ENCODE measurements at regions not wholly inside any gene's neighbourhood (a gene's known extent, or its start where the extent isn't known, plus 50 kb on each side); places are given as distances from the start of the nearest gene placed in this dataset.
"Not testable (repeated sequence)": the region's sequence is repeated elsewhere in the genome, so short reads cannot be mapped to it uniquely, and the experiment has no call there.

- no peaks in the 10 kb centered on the region for H3K36me3 ChIP-seq (replicated peaks; ENCODE audit: control insufficient read depth, insufficient read depth, low read length)
- no peak for DNase-seq
- no peak overlapping the region for H3K4me3 ChIP-seq (ENCODE audit: insufficient read depth, low read depth, low read length)
- H3K27me3 ChIP-seq (ENCODE audit: control insufficient read depth, insufficient read depth, low read length) = no peaks in the 10 kb centered on the region
Observed at GRCh38 chr12:68434391-68435298, 102.5 kb upstream of the MDM1 start.

GRCh38 chr12:68435299-68435637, 103.1 kb upstream of the MDM1 start:
- no peak overlapping the region for H3K4me3 ChIP-seq (ENCODE audit: insufficient read depth, low read depth, low read length)
- H3K36me3 ChIP-seq (replicated peaks; ENCODE audit: control insufficient read depth, insufficient read depth, low read length) = no peaks in the 10 kb centered on the region
- H3K27me3 ChIP-seq (ENCODE audit: control insufficient read depth, insufficient read depth, low read length) = no peaks in the 10 kb centered on the region
- DNase-seq = no peak

DNA sequence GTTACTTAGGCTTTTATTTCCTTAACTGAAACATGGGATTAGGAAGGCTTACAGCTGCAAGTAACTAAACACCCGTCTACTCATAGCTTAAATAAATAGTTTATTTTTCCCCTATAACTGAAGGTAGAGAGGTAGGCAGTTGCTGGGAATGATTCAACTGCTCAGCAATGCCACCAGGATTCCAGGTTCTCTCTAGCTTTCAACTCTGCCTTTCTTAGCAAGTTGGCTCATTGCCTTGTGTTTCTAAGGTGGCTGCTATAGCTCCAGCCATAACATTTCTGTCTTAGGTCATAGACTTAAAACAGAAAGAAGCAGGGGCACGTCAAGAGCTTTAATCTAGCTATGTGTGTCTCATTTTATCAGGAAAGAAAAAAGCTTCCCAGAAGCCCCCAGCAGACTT, 103.7 kb upstream of the MDM1 start:
- H3K4me3 ChIP-seq (ENCODE audit: insufficient read depth, low read depth, low read length) = no peak overlapping the region
- no peak for DNase-seq
- no peaks in the 10 kb centered on the region for H3K36me3 ChIP-seq (replicated peaks; ENCODE audit: control insufficient read depth, insufficient read depth, low read length)
- no peaks in the 10 kb centered on the region for H3K27me3 ChIP-seq (ENCODE audit: control insufficient read depth, insufficient read depth, low read length)

DNA sequence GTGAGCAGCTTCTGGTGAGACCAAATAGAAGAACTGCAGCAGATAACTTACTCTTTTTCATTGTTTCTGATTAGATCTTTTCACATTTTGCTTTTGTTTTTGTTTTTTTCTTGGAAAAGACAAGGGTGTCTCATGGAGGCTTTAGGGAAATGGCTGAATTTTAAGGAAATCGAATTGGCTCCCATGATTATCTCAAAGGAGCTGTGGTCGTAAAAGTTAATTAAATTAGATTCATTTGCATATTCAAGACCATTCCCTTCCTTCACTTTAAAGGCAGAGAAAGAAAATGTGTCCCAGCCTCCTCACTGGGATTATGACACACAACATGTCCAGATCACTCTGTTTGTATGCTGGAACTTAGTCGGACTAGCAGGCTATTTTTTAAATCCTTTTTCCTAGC, 106.4 kb upstream of the MDM1 start:
- no peak for DNase-seq
- no peaks in the 10 kb centered on the region for H3K36me3 ChIP-seq (replicated peaks; ENCODE audit: control insufficient read depth, insufficient read depth, low read length)
- no peaks in the 10 kb centered on the region for H3K27me3 ChIP-seq (ENCODE audit: control insufficient read depth, insufficient read depth, low read length)
- H3K4me3 ChIP-seq (ENCODE audit: insufficient read depth, low read depth, low read length) = no peak overlapping the region

GRCh38 chr12:68439368-68440045, 107.3 kb upstream of the MDM1 start:
- H3K36me3 ChIP-seq (replicated peaks; ENCODE audit: control insufficient read depth, insufficient read depth, low read length) = no peaks in the 10 kb centered on the region

DNA sequence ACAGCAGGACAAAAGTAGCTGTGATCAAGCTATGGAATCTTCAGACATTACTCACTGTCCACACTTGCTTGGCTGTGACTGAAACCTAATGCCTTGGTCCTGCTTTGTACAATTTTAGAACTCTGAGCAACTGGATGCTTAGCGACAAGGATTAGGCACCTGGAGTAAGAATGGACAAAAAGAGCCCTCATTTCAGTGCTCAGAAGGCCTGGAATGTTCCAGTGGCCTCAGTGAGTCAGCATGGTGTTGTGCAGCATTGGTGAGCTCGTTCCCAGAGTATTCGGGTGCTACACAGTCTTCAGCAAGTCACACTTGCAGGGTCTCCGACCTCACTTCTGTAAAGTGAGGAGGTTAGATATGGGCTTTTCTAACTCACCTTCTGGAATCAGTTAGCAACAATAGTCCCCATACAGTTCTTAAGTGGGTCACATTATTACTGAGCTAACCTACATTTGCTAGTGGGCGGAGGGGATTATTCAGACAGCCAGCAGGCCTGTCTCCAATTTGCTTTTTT, 108.0 kb upstream of the MDM1 start:
- H3K36me3 ChIP-seq (replicated peaks; ENCODE audit: control insufficient read depth, insufficient read depth, low read length) = no peaks in the 10 kb centered on the region
- no peaks in the 10 kb centered on the region for H3K27me3 ChIP-seq (ENCODE audit: control insufficient read depth, insufficient read depth, low read length)
- no peak overlapping the region for H3K4me3 ChIP-seq (ENCODE audit: insufficient read depth, low read depth, low read length)
- no peak for DNase-seq

More at GRCh38 chr12:68439368-68440045, 107.3 kb upstream of the MDM1 start:
- Histone ChIP-seq H3K27me3 (ENCODE audit: control insufficient read depth, insufficient read depth, low read length) (no peaks in the 10 kb centered on the region), H3K4me3 (ENCODE audit: insufficient read depth, low read depth, low read length) (no peak overlapping the region)
- DNase-seq = no peak

GRCh38 chr12:68441167-68441566, 109.0 kb upstream of the MDM1 start:
- DNase-seq = no peak
- no peak overlapping the region for H3K4me3 ChIP-seq (ENCODE audit: insufficient read depth, low read depth, low read length)
- H3K36me3 ChIP-seq (replicated peaks; ENCODE audit: control insufficient read depth, insufficient read depth, low read length) = no peaks in the 10 kb centered on the region
- H3K27me3 ChIP-seq (ENCODE audit: control insufficient read depth, insufficient read depth, low read length) = no peaks in the 10 kb centered on the region

- not testable (repeated sequence) for H3K27me3 ChIP-seq (ENCODE audit: control insufficient read depth, insufficient read depth, low read length)
Observed at GRCh38 chr12:68442353-68442972, 110.3 kb upstream of the MDM1 start.

GRCh38 chr12:68443695-68444094, 111.5 kb upstream of the MDM1 start:
- not testable (repeated sequence) for H3K4me3 ChIP-seq (ENCODE audit: insufficient read depth, low read depth, low read length); DNase-seq; H3K36me3 ChIP-seq (replicated peaks; ENCODE audit: control insufficient read depth, insufficient read depth, low read length); H3K27me3 ChIP-seq (ENCODE audit: control insufficient read depth, insufficient read depth, low read length)

More at GRCh38 chr12:68442353-68442972, 110.3 kb upstream of the MDM1 start:
- H3K36me3 ChIP-seq (replicated peaks; ENCODE audit: control insufficient read depth, insufficient read depth, low read length); H3K4me3 ChIP-seq (ENCODE audit: insufficient read depth, low read depth, low read length); DNase-seq: not testable (repeated sequence)

DNA sequence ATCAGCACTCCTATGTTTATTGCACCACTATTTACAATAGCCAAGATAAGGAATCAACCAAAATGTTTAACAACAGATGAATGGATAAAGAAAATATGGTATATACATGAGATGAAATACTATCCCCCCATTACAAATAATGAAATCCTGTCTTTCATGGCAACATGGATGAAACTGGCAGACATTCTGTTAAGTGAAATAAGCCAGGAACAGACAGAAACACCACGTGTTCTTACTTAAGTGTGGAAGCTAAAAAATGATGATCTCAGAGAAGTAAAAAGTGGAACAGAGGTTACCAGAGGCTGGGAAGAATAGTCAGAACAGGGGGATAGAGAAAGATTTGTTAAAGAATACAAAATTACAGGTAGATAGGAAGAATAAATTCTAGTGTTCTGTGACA, 113.7 kb upstream of the MDM1 start:
- Histone ChIP-seq H3K36me3 (replicated peaks; ENCODE audit: control insufficient read depth, insufficient read depth, low read length) (no peaks in the 10 kb centered on the region), H3K27me3 (ENCODE audit: control insufficient read depth, insufficient read depth, low read length) (no peaks in the 10 kb centered on the region), H3K4me3 (ENCODE audit: insufficient read depth, low read depth, low read length) (no peak overlapping the region)
- no peak for DNase-seq

DNA sequence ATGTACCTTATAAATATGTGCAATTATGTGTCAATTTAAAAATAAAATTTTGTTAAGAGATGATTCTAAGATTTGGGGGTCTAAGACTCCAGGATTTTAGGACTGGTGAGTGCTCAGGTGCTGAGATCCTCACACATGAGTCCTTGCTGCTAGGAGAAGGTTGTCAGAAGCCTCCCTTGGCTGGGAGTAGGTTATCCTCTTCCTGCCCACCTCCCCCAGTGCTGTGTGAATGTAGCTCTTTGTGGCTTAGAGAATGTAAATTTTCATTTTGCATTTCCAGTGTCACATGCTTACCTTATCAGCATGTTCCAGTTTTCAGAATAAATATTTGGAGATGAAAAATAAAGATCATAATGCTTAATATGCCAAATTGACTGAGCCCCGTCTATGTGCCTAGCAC, 114.2 kb upstream of the MDM1 start:
- Histone ChIP-seq H3K36me3 (replicated peaks; ENCODE audit: control insufficient read depth, insufficient read depth, low read length) (no peaks in the 10 kb centered on the region), H3K4me3 (ENCODE audit: insufficient read depth, low read depth, low read length) (no peak overlapping the region), H3K27me3 (ENCODE audit: control insufficient read depth, insufficient read depth, low read length) (no peaks in the 10 kb centered on the region)
- no peak for DNase-seq

GRCh38 chr12:68446901-68447796, 115.0 kb upstream of the MDM1 start:
- H3K27me3 ChIP-seq (ENCODE audit: control insufficient read depth, insufficient read depth, low read length) = no peaks in the 10 kb centered on the region
- H3K36me3 ChIP-seq (replicated peaks; ENCODE audit: control insufficient read depth, insufficient read depth, low read length) = no peaks in the 10 kb centered on the region
- no peak overlapping the region for H3K4me3 ChIP-seq (ENCODE audit: insufficient read depth, low read depth, low read length)
- DNase-seq = peak; percentile 15

- Histone ChIP-seq H3K4me3 (ENCODE audit: insufficient read depth, low read depth, low read length) (no peak overlapping the region), H3K36me3 (replicated peaks; ENCODE audit: control insufficient read depth, insufficient read depth, low read length) (no peaks in the 10 kb centered on the region), H3K27me3 (ENCODE audit: control insufficient read depth, insufficient read depth, low read length) (no peaks in the 10 kb centered on the region)
- no peak for DNase-seq
Observed at GRCh38 chr12:68447797-68448260, 115.7 kb upstream of the MDM1 start.

DNA sequence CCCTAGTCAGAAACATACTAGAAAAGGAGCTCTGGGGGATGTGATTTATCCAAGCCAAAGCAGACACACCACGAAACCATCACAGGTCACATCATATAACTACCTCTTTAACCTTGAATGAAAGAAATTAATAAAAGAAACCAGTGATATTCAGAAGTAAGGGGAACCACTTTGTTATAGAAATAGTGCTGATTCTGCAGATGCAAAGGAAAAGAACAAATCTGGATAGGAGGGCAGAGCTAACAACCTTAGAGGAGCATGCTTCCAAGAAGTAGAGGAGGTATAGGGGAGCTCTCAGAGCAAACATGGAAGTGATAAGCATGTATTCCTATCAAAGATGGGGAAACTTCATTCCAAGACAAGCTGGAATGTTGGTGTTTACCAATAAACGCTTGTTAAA, 117.0 kb upstream of the MDM1 start:
- H3K4me3 ChIP-seq (ENCODE audit: insufficient read depth, low read depth, low read length) = no peak overlapping the region
- no peak for DNase-seq
- H3K27me3 ChIP-seq (ENCODE audit: control insufficient read depth, insufficient read depth, low read length) = no peaks in the 10 kb centered on the region
- H3K36me3 ChIP-seq (replicated peaks; ENCODE audit: control insufficient read depth, insufficient read depth, low read length) = no peaks in the 10 kb centered on the region
